ENCODE measurements at regions not wholly inside any gene's neighbourhood (a gene's known extent, or its start where the extent isn't known, plus 50 kb on each side); places are given as distances from the start of the nearest gene placed in this dataset.
"Not testable (repeated sequence)": the region's sequence is repeated elsewhere in the genome, so short reads cannot be mapped to it uniquely, and the experiment has no call there.

DNA sequence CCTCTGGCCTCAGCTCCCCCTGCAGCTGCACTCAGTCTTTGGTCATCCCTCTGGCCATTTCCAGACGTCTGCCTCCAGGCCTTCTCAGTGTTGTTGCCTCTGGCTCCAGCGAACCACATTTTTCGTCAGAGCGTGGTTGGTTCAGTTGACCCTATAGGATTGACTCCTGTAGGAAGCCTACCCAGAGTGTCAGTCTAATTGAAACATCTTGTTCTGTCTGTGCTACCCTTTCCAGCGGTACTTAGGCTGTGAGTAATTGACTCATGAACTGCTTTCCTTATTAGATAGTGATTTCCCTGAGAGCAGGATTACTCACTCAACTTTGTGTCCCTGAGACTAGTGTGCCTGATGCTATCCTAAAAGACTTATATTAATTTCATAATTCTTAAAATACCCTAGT is 373.2 kb downstream of the ATP23 start:
- DNase-seq, result no peak

DNA sequence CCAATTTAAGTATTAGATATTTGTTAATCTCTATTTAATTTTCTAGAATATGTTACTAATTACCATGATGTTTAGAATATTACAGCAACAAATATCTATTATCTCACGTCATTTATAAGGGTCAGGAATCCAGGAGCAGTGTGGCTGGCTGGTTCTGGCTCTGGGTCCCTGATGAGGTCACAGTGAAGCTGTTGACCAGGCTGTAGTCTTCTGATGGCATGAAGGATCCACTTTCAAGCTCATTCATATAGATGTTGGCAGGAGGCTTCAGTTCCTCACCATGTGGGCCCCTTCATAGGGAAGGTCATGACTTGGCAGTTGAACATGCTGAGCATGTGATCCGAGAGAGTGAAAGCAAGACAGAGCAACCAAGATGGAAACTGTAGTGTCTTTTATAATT is 375.6 kb downstream of the ATP23 start:
- no peak for DNase-seq

GRCh38 chr12:58321414-58321813 is 380.0 kb downstream of the ATP23 start:
- DNase-seq, result no peak

DNA sequence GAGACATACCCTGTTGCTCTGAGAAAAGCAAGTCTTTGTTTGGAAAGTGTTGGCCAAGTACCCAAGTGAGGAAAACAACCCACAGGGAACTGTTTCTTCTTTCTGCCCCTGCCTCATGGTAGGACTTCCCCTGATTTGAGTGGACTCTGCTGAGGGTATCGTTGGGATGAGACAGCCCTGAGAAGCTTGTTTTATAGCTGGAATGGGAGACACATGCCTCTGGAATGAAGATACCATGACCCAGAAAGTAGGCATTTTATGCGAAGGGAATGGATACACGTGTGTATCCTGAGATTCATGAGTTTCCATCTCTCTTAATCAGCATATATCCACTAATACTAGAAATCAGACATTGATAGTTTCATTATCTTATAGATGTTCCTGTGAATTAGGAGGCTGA is 382.3 kb downstream of the ATP23 start:
- no peak for DNase-seq

- no peak for DNase-seq
These were observed 384.2 kb downstream of the ATP23 start for GRCh38 chr12:58325561-58325960.

DNA sequence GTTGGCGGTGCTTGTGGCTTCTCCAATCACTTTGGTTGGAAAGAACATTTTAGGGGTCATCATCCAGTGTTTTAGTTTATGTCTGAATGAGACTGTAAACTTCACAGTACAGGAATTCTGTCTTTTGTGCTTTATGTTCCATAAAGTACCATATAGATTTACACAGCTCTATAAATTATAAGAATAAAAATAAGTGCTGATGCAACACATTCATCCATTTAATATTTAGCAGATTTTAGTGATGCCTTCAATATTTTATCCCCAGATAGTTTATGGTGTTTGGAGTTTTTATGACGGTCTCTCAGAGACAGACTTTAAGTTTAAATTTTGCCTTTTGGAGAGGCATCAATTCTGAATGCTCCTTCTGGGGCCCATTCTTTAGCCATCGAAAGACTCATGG is 385.2 kb downstream of the ATP23 start:
- no peak for DNase-seq

- not testable (repeated sequence) for DNase-seq
These were observed 395.3 kb downstream of the ATP23 start for GRCh38 chr12:58336581-58337242.

- DNase-seq, result not testable (repeated sequence)
These were observed 396.2 kb downstream of the ATP23 start for GRCh38 chr12:58337539-58337938.

DNA sequence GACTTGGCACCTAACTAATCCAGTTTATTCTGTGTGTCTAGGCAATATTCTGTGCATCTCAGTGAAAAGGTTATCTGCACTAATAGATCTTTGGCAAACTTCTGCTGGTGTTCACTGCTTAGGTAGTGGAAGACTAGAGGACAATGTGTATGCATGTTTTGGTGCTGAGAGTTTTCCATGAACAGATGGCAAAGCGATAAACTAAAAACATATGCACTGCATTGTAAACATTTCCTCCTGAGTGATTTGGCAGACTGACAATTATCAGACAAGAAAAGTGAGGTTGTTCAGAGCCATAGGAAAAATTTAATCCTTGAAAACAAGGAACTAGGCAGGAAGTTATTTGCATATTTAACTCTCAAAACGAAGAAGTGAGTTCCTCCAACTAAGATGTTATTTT is 400.4 kb downstream of the ATP23 start:
- DNase-seq, result no peak

GRCh38 chr12:58342736-58343135 is 401.4 kb downstream of the ATP23 start:
- no peak for DNase-seq

DNA sequence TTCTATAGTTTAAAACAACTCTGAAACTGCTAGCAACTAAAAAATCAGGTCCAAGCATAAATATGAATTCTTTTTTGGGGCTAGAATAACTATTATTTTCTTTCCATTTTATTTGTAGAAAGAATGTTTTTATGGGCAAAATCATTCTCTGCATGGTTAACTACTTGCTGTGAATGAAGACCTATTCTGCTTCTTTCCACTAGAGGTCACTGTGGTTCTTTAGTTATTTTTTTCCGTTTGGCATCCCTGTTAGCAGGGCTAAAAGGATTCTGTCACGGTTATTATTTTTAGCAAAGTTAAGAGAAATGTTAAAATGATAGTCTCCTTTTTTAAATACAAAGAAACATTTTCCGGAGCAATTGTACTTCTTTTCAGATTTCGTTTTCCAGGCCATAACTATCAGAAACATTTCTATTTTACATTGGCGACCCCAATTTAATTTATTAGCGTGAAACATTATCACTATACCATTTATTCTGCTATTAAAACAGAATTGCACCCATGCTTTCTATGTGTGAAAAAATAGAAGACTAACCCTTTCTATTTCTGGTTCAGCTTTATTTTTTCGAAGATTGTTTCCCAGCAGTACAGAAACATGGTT is 404.8 kb downstream of the ATP23 start:
- no peak for DNase-seq

- no peak for DNase-seq
These were observed 405.8 kb downstream of the ATP23 start for GRCh38 chr12:58347188-58347587.

GRCh38 chr12:58347691-58348090 is 406.3 kb downstream of the ATP23 start:
- DNase-seq, result no peak

DNA sequence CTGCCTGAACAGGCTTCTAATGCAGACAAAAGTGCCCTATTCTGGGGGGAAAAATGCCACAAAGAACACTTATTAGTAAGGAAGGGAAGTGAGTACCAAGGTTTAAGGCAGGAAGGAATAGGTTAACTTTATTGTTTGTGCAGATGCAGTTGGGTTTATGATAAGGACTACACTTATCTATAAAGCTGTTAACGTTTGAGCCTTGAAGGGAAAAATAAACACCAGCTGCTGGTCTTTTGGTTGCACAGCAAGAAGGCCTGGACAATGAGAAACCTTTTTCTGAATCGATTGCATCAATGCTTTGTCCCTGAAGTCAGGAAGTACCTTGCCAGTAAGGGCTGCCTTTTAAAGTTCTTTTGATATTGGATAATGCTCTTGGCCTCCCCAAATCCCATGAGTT is 407.8 kb downstream of the ATP23 start:
- no peak for DNase-seq

DNA sequence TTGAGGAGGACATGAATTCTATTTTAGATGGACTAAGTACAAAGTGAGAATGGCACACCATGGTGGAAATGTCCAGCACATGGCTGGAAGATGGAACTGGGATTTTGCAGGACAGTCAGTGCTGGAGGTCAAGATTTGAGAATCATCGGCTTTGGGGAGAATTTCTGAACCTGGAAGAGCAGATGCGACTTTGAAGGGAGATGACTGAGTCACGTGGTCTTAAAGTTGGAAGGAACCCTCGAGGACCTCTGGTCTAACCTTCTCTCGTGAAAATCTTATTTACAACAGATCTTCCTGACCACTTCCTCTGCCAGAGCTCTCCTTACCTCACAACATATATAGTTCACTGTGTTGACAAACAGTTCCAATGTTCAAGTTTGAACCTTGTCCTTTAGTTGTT is 415.4 kb downstream of the ATP23 start:
- DNase-seq, result no peak

GRCh38 chr12:58357511-58357910 is 416.1 kb downstream of the ATP23 start:
- no peak for DNase-seq

DNA sequence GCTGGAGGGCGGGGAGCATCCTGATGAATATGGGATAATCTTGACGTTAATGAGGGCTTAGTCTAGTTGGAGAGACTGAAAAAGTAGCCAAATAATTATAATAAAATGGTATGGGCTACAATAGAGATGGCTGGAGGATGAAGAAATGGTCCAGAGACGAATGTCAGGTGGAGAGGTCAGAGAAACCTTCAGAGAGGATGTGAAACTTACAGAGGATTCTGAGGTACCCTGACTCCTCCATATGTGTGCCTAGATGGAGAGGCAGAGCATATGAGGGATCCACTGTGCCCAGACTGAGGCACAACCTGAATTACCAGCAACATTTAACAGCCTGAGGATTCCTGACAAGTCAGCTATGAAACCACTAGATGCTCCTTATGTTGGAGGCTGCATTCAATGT is 417.0 kb downstream of the ATP23 start:
- no peak for DNase-seq

DNA sequence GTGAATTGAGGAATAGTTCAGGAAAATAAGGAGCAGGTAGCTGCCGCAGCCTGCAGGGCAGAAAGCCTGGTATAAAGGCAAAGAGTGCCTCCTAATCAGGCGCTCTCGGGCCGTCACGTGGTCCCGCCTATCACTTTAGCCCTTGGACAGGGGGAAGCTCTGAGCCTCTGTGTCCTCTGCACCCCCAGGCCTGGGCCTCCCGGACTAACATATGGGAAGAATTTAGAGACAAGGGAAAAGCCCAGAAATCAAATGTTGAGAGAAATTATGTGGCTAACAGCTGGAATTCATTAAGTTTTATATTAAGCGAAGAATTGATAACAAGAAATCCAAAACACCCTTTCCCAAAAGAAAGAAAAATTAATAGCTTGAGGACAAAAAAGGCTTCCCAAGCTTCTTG is 417.7 kb downstream of the ATP23 start:
- DNase-seq, result no peak

GRCh38 chr12:58361056-58361455 is 419.7 kb downstream of the ATP23 start:
- no peak for DNase-seq

DNA sequence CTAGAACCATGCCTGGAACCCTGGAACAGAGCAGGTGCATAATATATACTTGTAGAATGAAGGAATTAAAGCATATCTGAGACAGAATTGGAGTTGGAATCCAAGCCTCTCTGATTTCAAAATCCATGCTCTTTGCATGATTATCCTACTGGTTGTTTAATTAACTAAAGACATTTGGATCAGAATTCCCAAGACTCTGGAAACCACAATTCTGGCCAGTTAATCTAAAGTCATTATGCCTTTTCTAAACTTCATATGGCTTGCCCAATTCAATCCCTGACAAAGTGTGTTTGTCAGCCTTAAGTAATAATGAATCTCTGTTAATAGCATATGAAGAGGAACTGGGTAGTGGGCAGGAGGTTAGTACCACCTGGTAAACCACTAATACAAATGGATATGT is 422.6 kb downstream of the ATP23 start:
- DNase-seq, result no peak

- no peak for DNase-seq
These were observed 423.2 kb downstream of the ATP23 start for GRCh38 chr12:58364389-58365086.

GRCh38 chr12:58365087-58365390 is 423.7 kb downstream of the ATP23 start:
- no peak for DNase-seq

GRCh38 chr12:58367041-58367440 is 425.7 kb downstream of the ATP23 start:
- no peak for DNase-seq

DNA sequence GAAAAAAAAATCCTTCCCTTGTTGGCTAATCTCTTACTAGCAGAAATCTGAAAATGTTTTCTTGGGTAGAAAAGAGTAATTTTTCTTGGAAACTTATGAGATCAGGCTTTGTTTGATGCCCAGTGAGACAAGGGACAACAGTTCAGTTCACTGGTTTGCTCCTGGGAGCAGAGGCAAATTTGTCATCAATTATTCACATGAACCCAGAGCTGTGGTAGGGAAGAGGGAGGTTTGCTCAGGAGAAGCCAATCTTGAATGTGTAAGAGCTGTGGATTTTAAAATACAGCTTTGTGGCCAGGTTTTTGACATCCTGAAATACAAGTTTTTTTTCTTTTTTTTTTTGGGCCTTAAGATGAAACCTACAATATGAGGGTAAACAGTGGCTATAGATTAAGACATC is 426.6 kb downstream of the ATP23 start:
- no peak for DNase-seq
